GM23338 (cell line): ENCODE measurements at regions not wholly inside any gene's neighbourhood (a gene's known extent, or its start where the extent isn't known, plus 50 kb on each side); places are given as distances from the start of the nearest gene placed in this dataset.

Experiments used
- ATAC-seq: fragments of 200-7000 bp; cut with Tn5 transposase; 3 replicates; pipeline ENCODE4 v1.9.1; 2020
- DNase-seq: peaks from one replicate; pipeline ENCODE4 v3.0.0-alpha.2; 2015; ENCODE audit warnings: low spot score
- H2AFZ ChIP-seq: fragments of 200-600 bp; sonication (generic); 2 replicates; pipeline ENCODE4 v1.8.0; 2016; ENCODE audit warnings: antibody characterized with exemption, mild to moderate bottlenecking, moderate library complexity
- H3F3A ChIP-seq: fragments of 200-600 bp; sonication (generic); replicated peaks from 2 replicates; pipeline ENCODE4 v1.8.0; 2017; ENCODE audit warnings: antibody characterized with exemption, mixed run types, low read depth
- H3K27ac ChIP-seq: fragments of 200-600 bp; sonication (generic); 2 replicates; pipeline ENCODE4 v1.6.1; 2016; ENCODE audit warnings: low read depth
- H3K27me3 ChIP-seq: fragments of 200-600 bp; sonication (generic); 2 replicates; pipeline ENCODE4 v1.8.0; 2016; ENCODE audit warnings: mild to moderate bottlenecking, mixed run types, moderate library complexity; ENCODE audit not compliant: insufficient read depth
- H3K36me3 ChIP-seq: fragments of 200-600 bp; sonication (generic); 2 replicates; pipeline ENCODE4 v1.8.0; 2016; ENCODE audit warnings: mild to moderate bottlenecking; ENCODE audit not compliant: insufficient read depth
- H3K4me1 ChIP-seq: fragments of 200-600 bp; sonication (generic); 2 replicates; pipeline ENCODE4 v1.8.0; 2016; ENCODE audit warnings: mild to moderate bottlenecking, moderate library complexity; ENCODE audit not compliant: insufficient read depth
- H3K4me2 ChIP-seq: fragments of 200-600 bp; sonication (generic); 2 replicates; pipeline ENCODE4 v1.7.1; 2017; ENCODE audit warnings: mixed run types
- H3K4me3 ChIP-seq: fragments of 200-600 bp; sonication (generic); 2 replicates; pipeline ENCODE4 v1.6.1; 2016; ENCODE audit warnings: mixed run types
- H3K79me2 ChIP-seq: fragments of 200-600 bp; sonication (generic); replicated peaks from 2 replicates; pipeline ENCODE4 v1.8.0; 2017; ENCODE audit warnings: mild to moderate bottlenecking; ENCODE audit not compliant: insufficient read depth
- H3K9me2 ChIP-seq: fragments of 200-600 bp; sonication (generic); 2 replicates; pipeline ENCODE4 v1.8.0; 2017; ENCODE audit not compliant: insufficient read depth
- H4K20me1 ChIP-seq: fragments of 200-600 bp; sonication (generic); replicated peaks from 2 replicates; pipeline ENCODE4 v1.8.0; 2017; ENCODE audit warnings: mild to moderate bottlenecking; ENCODE audit not compliant: insufficient read depth
- H3K27ac Mint-ChIP-seq: 2 replicates; pipeline ENCODE4 v1.8.0; 2020; ENCODE audit warnings: inconsistent platforms, mild to moderate bottlenecking, moderate library complexity, mixed read lengths
- H3K27me3 Mint-ChIP-seq: 3 replicates; pipeline ENCODE4 v1.8.0; 2022; ENCODE audit warnings: low read depth, mild to moderate bottlenecking, moderate library complexity, mixed read lengths, inconsistent platforms; ENCODE audit not compliant: insufficient read depth, poor library complexity
- H3K36me3 Mint-ChIP-seq: 3 replicates; pipeline ENCODE4 v1.8.0; 2021; ENCODE audit warnings: low read depth, mild to moderate bottlenecking, inconsistent platforms, moderate library complexity, mixed read lengths
- H3K4me1 Mint-ChIP-seq: 3 replicates; pipeline ENCODE4 v1.8.0; 2020; ENCODE audit warnings: mild to moderate bottlenecking, inconsistent platforms, mixed read lengths
- H3K4me3 Mint-ChIP-seq: 3 replicates; pipeline ENCODE4 v1.8.0; 2021; ENCODE audit warnings: moderate library complexity, mild to moderate bottlenecking, inconsistent platforms, mixed read lengths
- H3K9me3 Mint-ChIP-seq: 3 replicates; pipeline ENCODE4 v1.8.0; 2020; ENCODE audit warnings: moderate library complexity, mild to moderate bottlenecking, inconsistent platforms, mixed read lengths
- CREB1 ChIP-seq: fragments of 250-450 bp; sonication (Bioruptor Pico); IDR thresholded peaks from 2 replicates; pipeline ENCODE4 v1.5.0; 2020; ENCODE audit warnings: low read depth, mild to moderate bottlenecking, moderate library complexity
- EZH2 ChIP-seq: fragments of 200-600 bp; sonication (generic); IDR thresholded peaks from one replicate; pipeline ENCODE4 v1.8.0; 2017; ENCODE audit warnings: antibody characterized with exemption, mild to moderate bottlenecking, low read depth; ENCODE audit not compliant: unreplicated experiment
- JUNB ChIP-seq: IDR thresholded peaks from one replicate; pipeline ENCODE4 v1.6.1; 2016; ENCODE audit warnings: antibody characterized with exemption; ENCODE audit not compliant: unreplicated experiment
- STAT1 ChIP-seq: IDR thresholded peaks from one replicate; pipeline ENCODE4 v1.6.1; 2016; ENCODE audit warnings: antibody characterized with exemption; ENCODE audit not compliant: unreplicated experiment
- ZNF114 ChIP-seq: fragments of 250-450 bp; sonication (Bioruptor Pico); IDR thresholded peaks from 2 replicates; pipeline ENCODE4 v1.5.0; 2020; ENCODE audit warnings: mild to moderate bottlenecking, moderate library complexity
- ZNF331 ChIP-seq: fragments of 250-450 bp; sonication (Bioruptor Pico); IDR thresholded peaks from 2 replicates; pipeline ENCODE4 v1.5.0; 2020; ENCODE audit warnings: low read depth, mild to moderate bottlenecking, moderate library complexity
- TF ChIP-seq, protein P1 (sequence below): fragments of 250-450 bp; sonication (Bioruptor Pico); IDR thresholded peaks from 2 replicates; pipeline ENCODE4 v1.5.0; 2020; ENCODE audit warnings: mild to moderate bottlenecking, moderate library complexity

DNA sequence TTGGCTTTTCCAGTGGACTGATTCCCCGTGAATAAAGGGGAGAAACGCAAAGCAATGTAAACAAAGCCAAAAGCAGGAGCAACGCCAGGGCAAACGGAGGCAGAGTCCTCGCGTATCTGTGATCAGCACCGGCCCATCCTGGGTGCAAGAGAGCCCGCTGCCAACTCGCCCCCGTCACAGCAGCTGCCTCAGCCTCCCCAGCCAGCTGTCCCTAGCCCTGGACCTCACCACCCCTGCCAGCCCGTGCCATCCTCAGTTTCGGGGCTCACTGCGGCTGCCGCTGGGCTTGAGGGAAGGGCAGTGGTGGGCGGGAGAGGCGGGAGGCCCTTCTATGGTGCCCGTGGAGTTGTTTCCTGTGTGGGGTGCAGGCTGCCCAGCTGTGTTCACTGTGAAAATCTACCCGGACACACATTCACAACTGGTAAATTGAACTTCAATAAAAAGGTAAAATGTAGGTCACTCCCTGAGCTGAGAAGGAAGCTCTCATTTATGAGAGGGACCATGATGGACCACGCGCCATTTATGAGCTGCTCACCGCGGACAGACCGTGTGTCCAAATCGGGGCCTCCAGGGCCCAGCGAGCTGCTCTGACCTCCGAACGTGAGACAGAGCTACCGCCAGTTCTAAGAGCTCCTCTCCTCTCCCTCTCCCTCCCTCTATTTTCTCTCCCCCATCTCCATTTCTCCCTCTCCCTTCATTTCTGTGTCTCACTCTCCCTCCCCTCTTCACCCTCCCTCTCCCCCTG lies 330.5 kb upstream of the SFSWAP start (continued):
- TF ChIP-seq, protein P1, sequence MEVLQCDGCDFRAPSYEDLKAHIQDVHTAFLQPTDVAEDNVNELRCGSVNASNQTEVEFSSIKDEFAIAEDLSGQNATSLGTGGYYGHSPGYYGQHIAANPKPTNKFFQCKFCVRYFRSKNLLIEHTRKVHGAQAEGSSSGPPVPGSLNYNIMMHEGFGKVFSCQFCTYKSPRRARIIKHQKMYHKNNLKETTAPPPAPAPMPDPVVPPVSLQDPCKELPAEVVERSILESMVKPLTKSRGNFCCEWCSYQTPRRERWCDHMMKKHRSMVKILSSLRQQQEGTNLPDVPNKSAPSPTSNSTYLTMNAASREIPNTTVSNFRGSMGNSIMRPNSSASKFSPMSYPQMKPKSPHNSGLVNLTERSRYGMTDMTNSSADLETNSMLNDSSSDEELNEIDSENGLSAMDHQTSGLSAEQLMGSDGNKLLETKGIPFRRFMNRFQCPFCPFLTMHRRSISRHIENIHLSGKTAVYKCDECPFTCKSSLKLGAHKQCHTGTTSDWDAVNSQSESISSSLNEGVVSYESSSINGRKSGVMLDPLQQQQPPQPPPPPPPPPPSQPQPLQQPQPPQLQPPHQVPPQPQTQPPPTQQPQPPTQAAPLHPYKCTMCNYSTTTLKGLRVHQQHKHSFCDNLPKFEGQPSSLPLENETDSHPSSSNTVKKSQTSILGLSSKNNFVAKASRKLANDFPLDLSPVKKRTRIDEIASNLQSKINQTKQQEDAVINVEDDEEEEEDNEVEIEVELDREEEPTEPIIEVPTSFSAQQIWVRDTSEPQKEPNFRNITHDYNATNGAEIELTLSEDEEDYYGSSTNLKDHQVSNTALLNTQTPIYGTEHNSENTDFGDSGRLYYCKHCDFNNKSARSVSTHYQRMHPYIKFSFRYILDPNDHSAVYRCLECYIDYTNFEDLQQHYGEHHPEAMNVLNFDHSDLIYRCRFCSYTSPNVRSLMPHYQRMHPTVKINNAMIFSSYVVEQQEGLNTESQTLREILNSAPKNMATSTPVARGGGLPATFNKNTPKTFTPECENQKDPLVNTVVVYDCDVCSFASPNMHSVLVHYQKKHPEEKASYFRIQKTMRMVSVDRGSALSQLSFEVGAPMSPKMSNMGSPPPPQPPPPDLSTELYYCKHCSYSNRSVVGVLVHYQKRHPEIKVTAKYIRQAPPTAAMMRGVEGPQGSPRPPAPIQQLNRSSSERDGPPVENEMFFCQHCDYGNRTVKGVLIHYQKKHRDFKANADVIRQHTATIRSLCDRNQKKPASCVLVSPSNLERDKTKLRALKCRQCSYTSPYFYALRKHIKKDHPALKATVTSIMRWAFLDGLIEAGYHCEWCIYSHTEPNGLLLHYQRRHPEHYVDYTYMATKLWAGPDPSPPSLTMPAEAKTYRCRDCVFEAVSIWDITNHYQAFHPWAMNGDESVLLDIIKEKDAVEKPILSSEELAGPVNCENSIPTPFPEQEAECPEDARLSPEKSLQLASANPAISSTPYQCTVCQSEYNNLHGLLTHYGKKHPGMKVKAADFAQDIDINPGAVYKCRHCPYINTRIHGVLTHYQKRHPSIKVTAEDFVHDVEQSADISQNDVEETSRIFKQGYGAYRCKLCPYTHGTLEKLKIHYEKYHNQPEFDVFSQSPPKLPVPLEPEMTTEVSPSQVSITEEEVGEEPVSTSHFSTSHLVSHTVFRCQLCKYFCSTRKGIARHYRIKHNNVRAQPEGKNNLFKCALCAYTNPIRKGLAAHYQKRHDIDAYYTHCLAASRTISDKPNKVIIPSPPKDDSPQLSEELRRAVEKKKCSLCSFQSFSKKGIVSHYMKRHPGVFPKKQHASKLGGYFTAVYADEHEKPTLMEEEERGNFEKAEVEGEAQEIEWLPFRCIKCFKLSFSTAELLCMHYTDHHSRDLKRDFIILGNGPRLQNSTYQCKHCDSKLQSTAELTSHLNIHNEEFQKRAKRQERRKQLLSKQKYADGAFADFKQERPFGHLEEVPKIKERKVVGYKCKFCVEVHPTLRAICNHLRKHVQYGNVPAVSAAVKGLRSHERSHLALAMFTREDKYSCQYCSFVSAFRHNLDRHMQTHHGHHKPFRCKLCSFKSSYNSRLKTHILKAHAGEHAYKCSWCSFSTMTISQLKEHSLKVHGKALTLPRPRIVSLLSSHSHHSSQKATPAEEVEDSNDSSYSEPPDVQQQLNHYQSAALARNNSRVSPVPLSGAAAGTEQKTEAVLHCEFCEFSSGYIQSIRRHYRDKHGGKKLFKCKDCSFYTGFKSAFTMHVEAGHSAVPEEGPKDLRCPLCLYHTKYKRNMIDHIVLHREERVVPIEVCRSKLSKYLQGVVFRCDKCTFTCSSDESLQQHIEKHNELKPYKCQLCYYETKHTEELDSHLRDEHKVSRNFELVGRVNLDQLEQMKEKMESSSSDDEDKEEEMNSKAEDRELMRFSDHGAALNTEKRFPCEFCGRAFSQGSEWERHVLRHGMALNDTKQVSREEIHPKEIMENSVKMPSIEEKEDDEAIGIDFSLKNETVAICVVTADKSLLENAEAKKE (CRISPR knock-in tag): no peak

DNA sequence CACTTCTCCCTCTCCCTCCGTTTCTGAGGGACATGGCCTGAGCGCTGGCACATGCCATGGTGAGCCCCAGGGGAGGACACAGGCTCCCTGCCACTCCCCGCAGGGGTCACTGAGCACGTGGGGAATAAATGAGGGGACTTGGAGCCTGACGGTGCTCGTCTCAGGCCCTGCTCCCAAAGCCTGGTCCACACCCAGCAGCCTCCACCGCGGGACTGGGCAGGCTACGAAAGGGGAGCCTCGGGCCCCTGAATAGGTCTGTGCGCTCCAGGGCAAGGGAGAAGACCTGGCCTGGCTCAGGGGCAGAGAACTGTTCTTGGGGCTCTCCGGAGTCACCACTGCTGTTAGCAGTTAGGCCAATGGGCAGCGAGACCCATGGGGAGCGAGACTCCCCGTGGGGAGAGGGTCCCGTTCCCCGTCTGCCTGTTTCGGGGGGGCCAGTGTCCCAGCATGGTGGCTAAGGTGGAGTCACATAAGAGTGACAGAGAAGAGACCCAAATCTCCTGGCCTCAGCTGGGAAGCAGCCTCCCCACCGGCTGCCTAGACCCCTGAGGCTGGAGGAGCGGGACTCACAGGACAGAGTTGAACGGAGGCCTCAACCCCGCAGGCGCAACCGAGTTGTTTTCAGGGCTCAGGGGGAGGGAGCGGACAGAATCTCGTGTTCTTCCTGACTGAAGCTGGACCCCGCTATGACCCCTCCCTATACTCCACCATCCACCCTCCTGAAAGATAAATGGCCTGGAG lies 329.8 kb upstream of the SFSWAP start:
- no peaks in the 10 kb centered on the region for H3F3A ChIP-seq
- H3K79me2 ChIP-seq: no peaks in the 10 kb centered on the region
- Mint-ChIP-seq H3K36me3 (no peaks in the 10 kb centered on the region), H3K4me1 (peaks cover 17% of the 10 kb centered on the region), H3K27ac (no peak overlapping the region), H3K4me3 (no peak overlapping the region; the same call in 2 of the 3 replicates), H3K27me3 (peaks cover 11% of the 10 kb centered on the region), H3K9me3 (no peaks in the 10 kb centered on the region)
- H3K4me3 ChIP-seq: no peak overlapping the region
- no peaks in the 10 kb centered on the region for H3K36me3 ChIP-seq
- no peaks in the 10 kb centered on the region for H4K20me1 ChIP-seq
- no peaks in the 10 kb centered on the region for H3K4me1 ChIP-seq
- no peaks in the 10 kb centered on the region for H3K9me2 ChIP-seq
- H3K4me2 ChIP-seq: peak overlapping the region; percentile 64
- ATAC-seq (peak; percentile 71), DNase-seq (peak; percentile 34)
- H3K27me3 ChIP-seq: no peaks in the 10 kb centered on the region
- H3K27ac ChIP-seq: no peak overlapping the region
- H2AFZ ChIP-seq: peak overlapping the region; percentile 84; the same call in 1 of the 2 replicates
- no peak for TF ChIP-seq STAT1
- no peak for TF ChIP-seq ZNF331
- no peak for TF ChIP-seq CREB1 (CRISPR knock-in tag)
- no peak for TF ChIP-seq ZNF114 (CRISPR knock-in tag)
- TF ChIP-seq EZH2: no peak
- TF ChIP-seq, protein P1 (CRISPR knock-in tag): no peak
- TF ChIP-seq JUNB: no peak
